Vagina (tissue), 2 donors: ENCODE measurements at regions not wholly inside any gene's neighbourhood (a gene's known extent, or its start where the extent isn't known, plus 50 kb on each side); places are given as distances from the start of the nearest gene placed in this dataset.

Experiments used
- DNase-seq, 2 donors: peaks; one replicate each; pipeline ENCODE4 v3.0.0-alpha.2; 2017; ENCODE audit errors: extremely low spot score in 2 of 2
- H3K27ac ChIP-seq: fragments of 200-600 bp; sonication (generic); one replicate; pipeline ENCODE4 v1.5.1; 2019
- H3K27me3 ChIP-seq: fragments of 200-600 bp; sonication (generic); one replicate; pipeline ENCODE4 v1.5.1; 2019
- H3K36me3 ChIP-seq, 2 donors: fragments of 200-600 bp; sonication (generic); one replicate each; pipeline ENCODE4 v1.5.1; 2017 to 2019
- H3K4me1 ChIP-seq: fragments of 200-600 bp; sonication (generic); one replicate; pipeline ENCODE4 v1.5.1; 2019
- H3K4me3 ChIP-seq, 2 donors: fragments of 200-600 bp; sonication (generic); 1 replicate in 1 of 2; 2 replicates in 1 of 2; pipeline ENCODE4 v1.5.1; 2016 to 2019
- H3K9me3 ChIP-seq: fragments of 200-600 bp; sonication (generic); one replicate; pipeline ENCODE4 v1.5.1; 2019
- POLR2A ChIP-seq, 2 donors: fragments of 450-650 bp; IDR thresholded peaks; one replicate each; pipeline ENCODE4 v1.6.1; 2017; ENCODE audit warnings: antibody characterized with exemption in 2 of 2, mild to moderate bottlenecking in 2 of 2, moderate library complexity in 2 of 2
- POLR2AphosphoS5 ChIP-seq, 2 donors: sonication (generic); formaldehyde crosslinking; IDR thresholded peaks; one replicate each; pipeline ENCODE4 v1.9.0; 2017; ENCODE audit warnings: antibody characterized with exemption in 2 of 2, mild to moderate bottlenecking in 2 of 2, low read depth in 1 of 2; ENCODE audit not compliant: insufficient read depth in 1 of 2
- intact Hi-C: fragments of 100-400 bp; cut with DNase I; formaldehyde crosslinking; loops from one replicate; pipeline ENCODE4 v1.15.1; 2023
- TF ChIP-seq, protein P1 (sequence below), 3 experiments: fragments of 450-650 bp in 2 of 3; fragments of 200-600 bp in 1 of 3; sonication (generic) in 1 of 3; IDR thresholded peaks; one replicate each; pipeline ENCODE4 v1.5.1; 2017 to 2019; ENCODE audit warnings: antibody characterized with exemption in 3 of 3, mild to moderate bottlenecking in 2 of 3, moderate library complexity in 2 of 3

- H3K4me1 ChIP-seq: no peaks in the 10 kb centered on the region
- no peak for DNase-seq
- H3K9me3 ChIP-seq: no peaks in the 10 kb centered on the region
- no peak overlapping the region for H3K4me3 ChIP-seq
- TF ChIP-seq POLR2AphosphoS5 (IDR thresholded peaks at IDR 0.05; ENCODE audit: insufficient read depth in 1 of 2, low read depth in 1 of 2) (no peak), POLR2A (IDR thresholded peaks at IDR 0.05) (no peak)
- TF ChIP-seq, protein P1, sequence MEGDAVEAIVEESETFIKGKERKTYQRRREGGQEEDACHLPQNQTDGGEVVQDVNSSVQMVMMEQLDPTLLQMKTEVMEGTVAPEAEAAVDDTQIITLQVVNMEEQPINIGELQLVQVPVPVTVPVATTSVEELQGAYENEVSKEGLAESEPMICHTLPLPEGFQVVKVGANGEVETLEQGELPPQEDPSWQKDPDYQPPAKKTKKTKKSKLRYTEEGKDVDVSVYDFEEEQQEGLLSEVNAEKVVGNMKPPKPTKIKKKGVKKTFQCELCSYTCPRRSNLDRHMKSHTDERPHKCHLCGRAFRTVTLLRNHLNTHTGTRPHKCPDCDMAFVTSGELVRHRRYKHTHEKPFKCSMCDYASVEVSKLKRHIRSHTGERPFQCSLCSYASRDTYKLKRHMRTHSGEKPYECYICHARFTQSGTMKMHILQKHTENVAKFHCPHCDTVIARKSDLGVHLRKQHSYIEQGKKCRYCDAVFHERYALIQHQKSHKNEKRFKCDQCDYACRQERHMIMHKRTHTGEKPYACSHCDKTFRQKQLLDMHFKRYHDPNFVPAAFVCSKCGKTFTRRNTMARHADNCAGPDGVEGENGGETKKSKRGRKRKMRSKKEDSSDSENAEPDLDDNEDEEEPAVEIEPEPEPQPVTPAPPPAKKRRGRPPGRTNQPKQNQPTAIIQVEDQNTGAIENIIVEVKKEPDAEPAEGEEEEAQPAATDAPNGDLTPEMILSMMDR (IDR thresholded peaks at IDR 0.05): no peak
- no peaks in the 10 kb centered on the region for H3K36me3 ChIP-seq
- no peaks in the 10 kb centered on the region for H3K27me3 ChIP-seq
- no peak overlapping the region for H3K27ac ChIP-seq
- intact Hi-C loops: no loop called here
These were observed 719.4 kb upstream of the CELF4 start for GRCh38 chr18:38284972-38285371.

GRCh38 chr18:38263066-38263465 lies 697.5 kb upstream of the CELF4 start:
- Histone ChIP-seq H3K4me1 (no peaks in the 10 kb centered on the region), H3K27me3 (no peaks in the 10 kb centered on the region), H3K36me3 (no peaks in the 10 kb centered on the region), H3K9me3 (no peaks in the 10 kb centered on the region), H3K4me3 (no peak overlapping the region), H3K27ac (no peak overlapping the region)
- intact Hi-C loops: no loop called here
- TF ChIP-seq POLR2A (IDR thresholded peaks at IDR 0.05): no peak
- TF ChIP-seq, protein P1 (IDR thresholded peaks at IDR 0.05): no peak
- no peak for TF ChIP-seq POLR2AphosphoS5 (IDR thresholded peaks at IDR 0.05; ENCODE audit: insufficient read depth in 1 of 2, low read depth in 1 of 2)
- no peak for DNase-seq

GRCh38 chr18:38262661-38263060 lies 697.1 kb upstream of the CELF4 start:
- intact Hi-C loops: no loop called here

GRCh38 chr18:38257661-38258060 lies 692.1 kb upstream of the CELF4 start:
- H3K4me1 ChIP-seq: no peaks in the 10 kb centered on the region
- TF ChIP-seq, protein P1 (IDR thresholded peaks at IDR 0.05): no peak
- TF ChIP-seq POLR2A (IDR thresholded peaks at IDR 0.05) (no peak), POLR2AphosphoS5 (IDR thresholded peaks at IDR 0.05; ENCODE audit: insufficient read depth in 1 of 2, low read depth in 1 of 2) (no peak)
- no peaks in the 10 kb centered on the region for H3K27me3 ChIP-seq
- no peaks in the 10 kb centered on the region for H3K9me3 ChIP-seq
- intact Hi-C loops: loop anchor here (2.0 kb wide), 1 partner anchor 21 kb away; no protein-coding TSS in a partner anchor
- DNase-seq: no peak
- no peaks in the 10 kb centered on the region for H3K36me3 ChIP-seq
- no peak overlapping the region for H3K27ac ChIP-seq
- no peak overlapping the region for H3K4me3 ChIP-seq

More at GRCh38 chr18:38262661-38263060, 697.1 kb upstream of the CELF4 start:
- no peaks in the 10 kb centered on the region for H3K9me3 ChIP-seq
- no peak overlapping the region for H3K4me3 ChIP-seq
- H3K27ac ChIP-seq: no peak overlapping the region
- TF ChIP-seq, protein P1 (IDR thresholded peaks at IDR 0.05): no peak
- no peak for TF ChIP-seq POLR2A (IDR thresholded peaks at IDR 0.05)
- no peak for TF ChIP-seq POLR2AphosphoS5 (IDR thresholded peaks at IDR 0.05; ENCODE audit: insufficient read depth in 1 of 2, low read depth in 1 of 2)
- H3K4me1 ChIP-seq: no peaks in the 10 kb centered on the region
- no peak for DNase-seq
- H3K27me3 ChIP-seq: no peaks in the 10 kb centered on the region
- no peaks in the 10 kb centered on the region for H3K36me3 ChIP-seq

DNA sequence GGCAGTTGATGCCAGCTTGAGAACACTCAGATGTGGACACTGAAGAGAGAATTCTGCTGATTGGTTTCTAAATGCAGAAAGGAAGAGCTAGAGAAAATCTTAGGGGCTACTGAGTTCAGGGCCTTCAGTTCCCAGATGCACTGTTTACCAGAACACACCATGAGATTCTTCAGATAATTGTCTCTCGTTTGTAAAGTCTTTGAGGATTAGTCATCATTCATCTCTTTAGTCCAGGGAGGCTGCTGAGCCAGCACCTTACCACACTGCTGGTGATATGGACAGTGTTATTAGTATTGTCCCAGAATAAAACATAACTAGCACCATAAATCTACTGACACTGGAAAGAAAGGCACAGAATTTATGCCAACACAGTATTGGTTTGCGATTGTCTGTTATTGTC lies 690.8 kb upstream of the CELF4 start:
- Histone ChIP-seq H3K4me1 (no peaks in the 10 kb centered on the region), H3K27ac (no peak overlapping the region), H3K4me3 (no peak overlapping the region), H3K36me3 (no peaks in the 10 kb centered on the region), H3K9me3 (no peaks in the 10 kb centered on the region), H3K27me3 (no peaks in the 10 kb centered on the region)
- TF ChIP-seq, protein P1 (IDR thresholded peaks at IDR 0.05): no peak
- TF ChIP-seq POLR2A (IDR thresholded peaks at IDR 0.05): no peak
- no peak for TF ChIP-seq POLR2AphosphoS5 (IDR thresholded peaks at IDR 0.05; ENCODE audit: insufficient read depth in 1 of 2, low read depth in 1 of 2)
- intact Hi-C loops: no loop called here
- DNase-seq: no peak
